MM.1S (cell line): ENCODE measurements at regions not wholly inside any gene's neighbourhood (a gene's known extent, or its start where the extent isn't known, plus 50 kb on each side); places are given as distances from the start of the nearest gene placed in this dataset.

Experiments used
- DNase-seq: peaks from one replicate; pipeline ENCODE4 v3.0.0-alpha.2; 2015
- H2AFZ ChIP-seq: fragments of 300-600 bp; sonication (generic); 2 replicates; pipeline ENCODE4 v1.6.0; 2016; ENCODE audit warnings: antibody characterized with exemption, low read length
- H3F3A ChIP-seq: fragments of 300-600 bp; sonication (generic); 2 replicates; pipeline ENCODE4 v1.6.1; 2016; ENCODE audit warnings: mild to moderate bottlenecking, antibody characterized with exemption, low read length, moderate library complexity, mixed read lengths; ENCODE audit not compliant: insufficient read depth
- H3K27ac ChIP-seq: fragments of 300-600 bp; sonication (generic); 2 replicates; pipeline ENCODE4 v1.5.1; 2016; ENCODE audit warnings: mild to moderate bottlenecking, low read length
- H3K27me3 ChIP-seq: fragments of 300-600 bp; sonication (generic); replicated peaks from 2 replicates; pipeline ENCODE4 v1.6.0; 2016; ENCODE audit warnings: low read length; ENCODE audit not compliant: insufficient read depth
- H3K36me3 ChIP-seq: fragments of 300-600 bp; sonication (generic); replicated peaks from 2 replicates; pipeline ENCODE4 v1.6.1; 2016; ENCODE audit warnings: mild to moderate bottlenecking, low read length, mixed read lengths; ENCODE audit not compliant: insufficient read depth
- H3K4me1 ChIP-seq: fragments of 300-600 bp; sonication (generic); 2 replicates; pipeline ENCODE4 v1.6.1; 2016; ENCODE audit warnings: low read length, mixed read lengths
- H3K4me2 ChIP-seq: fragments of 300-600 bp; sonication (generic); 2 replicates; pipeline ENCODE4 v1.6.0; 2016; ENCODE audit warnings: low read depth, low read length
- H3K4me3 ChIP-seq: fragments of 300-600 bp; sonication (generic); 2 replicates; pipeline ENCODE4 v1.5.1; 2016; ENCODE audit warnings: low read length, mixed read lengths
- H3K79me2 ChIP-seq: fragments of 300-600 bp; sonication (generic); 2 replicates; pipeline ENCODE4 v1.6.1; 2016; ENCODE audit warnings: mixed run types, low read length, mixed read lengths
- H3K9ac ChIP-seq: fragments of 300-600 bp; sonication (generic); 2 replicates; pipeline ENCODE4 v1.6.1; 2016; ENCODE audit warnings: low read length, mixed read lengths
- H3K9me2 ChIP-seq: fragments of 300-600 bp; sonication (generic); replicated peaks from 2 replicates; pipeline ENCODE4 v1.6.1; 2016; ENCODE audit warnings: mild to moderate bottlenecking, low read length, mixed read lengths; ENCODE audit not compliant: insufficient read depth
- H3K9me3 ChIP-seq: fragments of 300-600 bp; sonication (generic); replicated peaks from 2 replicates; pipeline ENCODE4 v1.6.1; 2016; ENCODE audit warnings: mild to moderate bottlenecking, low read length, mixed read lengths; ENCODE audit not compliant: insufficient read depth
- H4K20me1 ChIP-seq: fragments of 300-600 bp; sonication (generic); 2 replicates; pipeline ENCODE4 v1.6.1; 2016; ENCODE audit warnings: mild to moderate bottlenecking, low read length, moderate library complexity, mixed read lengths; ENCODE audit not compliant: insufficient read depth
- CTCF ChIP-seq: fragments of 300-600 bp; sonication (generic); IDR thresholded peaks from 2 replicates; pipeline ENCODE4 v1.5.1; 2016; ENCODE audit warnings: antibody characterized with exemption, low read length, mixed read lengths
- EZH2 ChIP-seq: fragments of 300-600 bp; sonication (generic); optimal IDR thresholded peaks from 2 replicates; pipeline ENCODE3; 2017; ENCODE audit warnings: low read depth, mild to moderate bottlenecking, antibody characterized with exemption, low read length, mixed read lengths
- EZH2phosphoT487 ChIP-seq: fragments of 300-600 bp; sonication (generic); IDR thresholded peaks from 2 replicates; pipeline ENCODE4 v1.6.1; 2018; ENCODE audit warnings: antibody characterized with exemption, low read length

DNA sequence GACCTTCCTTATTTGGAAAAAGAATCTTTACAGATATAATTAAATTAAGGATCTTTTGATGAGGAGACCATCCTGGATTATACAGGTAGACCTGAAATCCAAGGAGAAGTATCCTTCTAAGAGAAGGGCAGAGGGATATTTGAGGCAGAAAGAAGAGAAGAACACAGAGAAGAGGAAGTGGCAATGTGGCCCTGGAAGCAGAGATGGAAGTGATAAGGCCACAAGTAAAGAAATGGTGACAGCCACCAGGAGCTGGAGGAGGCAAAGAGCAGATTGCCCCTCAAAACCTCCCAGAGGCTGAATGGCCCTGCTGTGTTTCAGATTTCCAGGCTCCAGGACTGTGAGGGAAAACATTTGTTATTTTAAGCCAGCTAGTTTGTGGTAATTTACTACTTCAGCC, 93.0 kb upstream of the ANKRD55 start:
- Histone ChIP-seq H3F3A (peaks cover 30% of the 10 kb centered on the region), H4K20me1 (no peaks in the 10 kb centered on the region), H3K9ac (no peak overlapping the region), H3K36me3 (no peaks in the 10 kb centered on the region), H3K4me3 (no peak overlapping the region), H3K79me2 (no peaks in the 10 kb centered on the region), H3K9me2 (no peaks in the 10 kb centered on the region), H3K4me1 (peaks cover 41% of the 10 kb centered on the region), H3K4me2 (no peak overlapping the region), H2AFZ (no peak overlapping the region), H3K9me3 (no peaks in the 10 kb centered on the region), H3K27me3 (no peaks in the 10 kb centered on the region), H3K27ac (no peak overlapping the region)
- no peak for DNase-seq
- no peak for TF ChIP-seq EZH2phosphoT487
- TF ChIP-seq CTCF = no peak
- TF ChIP-seq EZH2 = no peak

DNA sequence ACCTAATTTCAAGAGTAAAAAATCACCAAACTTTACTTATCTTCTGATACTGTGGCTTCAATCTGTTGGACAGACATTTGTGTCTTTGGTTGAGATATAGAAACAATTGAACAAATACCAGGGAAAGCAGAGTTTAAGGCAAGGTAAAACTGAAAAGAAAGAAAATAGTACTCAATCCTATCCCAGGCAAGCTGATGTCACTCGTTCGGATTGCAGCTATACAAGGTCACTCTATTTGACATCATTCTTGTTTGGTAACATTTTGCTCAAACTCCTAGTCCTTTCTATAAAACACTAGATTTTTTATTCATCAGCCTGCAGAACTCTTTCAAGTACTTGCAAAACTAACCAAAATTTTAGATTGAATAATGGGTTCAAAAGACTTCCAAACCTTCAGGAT, 91.9 kb upstream of the ANKRD55 start:
- Histone ChIP-seq H3K9me2 (no peaks in the 10 kb centered on the region), H3K79me2 (no peaks in the 10 kb centered on the region), H3K36me3 (no peaks in the 10 kb centered on the region), H3K27ac (no peak overlapping the region), H3K9me3 (no peaks in the 10 kb centered on the region), H2AFZ (no peak overlapping the region), H4K20me1 (no peaks in the 10 kb centered on the region), H3F3A (peaks cover 23% of the 10 kb centered on the region), H3K4me1 (peaks cover 30% of the 10 kb centered on the region), H3K4me3 (no peak overlapping the region), H3K27me3 (no peaks in the 10 kb centered on the region), H3K4me2 (no peak overlapping the region), H3K9ac (no peak overlapping the region)
- TF ChIP-seq CTCF (no peak), EZH2phosphoT487 (no peak), EZH2 (no peak)
- no peak for DNase-seq

GRCh38 chr5:56323505-56323904, 90.4 kb upstream of the ANKRD55 start:
- Histone ChIP-seq H3K9ac (no peak overlapping the region), H3K4me2 (no peak overlapping the region), H3K27me3 (no peaks in the 10 kb centered on the region), H3K4me1 (peaks cover 15% of the 10 kb centered on the region), H4K20me1 (no peaks in the 10 kb centered on the region), H3K27ac (no peak overlapping the region), H3K9me3 (no peaks in the 10 kb centered on the region), H3F3A (peaks cover 7% of the 10 kb centered on the region), H2AFZ (no peak overlapping the region), H3K4me3 (no peak overlapping the region), H3K36me3 (no peaks in the 10 kb centered on the region), H3K9me2 (no peaks in the 10 kb centered on the region), H3K79me2 (no peaks in the 10 kb centered on the region)
- DNase-seq = peak; percentile 19
- TF ChIP-seq EZH2phosphoT487 = no peak
- TF ChIP-seq CTCF = no peak
- no peak for TF ChIP-seq EZH2
